ENCODE measurements at regions not wholly inside any gene's neighbourhood (a gene's known extent, or its start where the extent isn't known, plus 50 kb on each side); places are given as distances from the start of the nearest gene placed in this dataset.

GRCh38 chr5:74079971-74080556 is 454.1 kb downstream of the ARHGEF28 start:
- peaks cover 12% of the 10 kb centered on the region for H3K27me3 Mint-ChIP-seq
- no peak overlapping the region for H3K4me3 Mint-ChIP-seq
- H3K9me3 Mint-ChIP-seq (ENCODE audit: low read depth) = no peaks in the 10 kb centered on the region
- no peaks in the 10 kb centered on the region for H3K4me1 Mint-ChIP-seq
- no peak overlapping the region for H3K27ac Mint-ChIP-seq
- no peak for ATAC-seq
- DNase-seq = no peak
- no peaks in the 10 kb centered on the region for H3K36me3 Mint-ChIP-seq
- CTCF ChIA-PET = no interaction called here

GRCh38 chr5:74075501-74076484 is 449.8 kb downstream of the ARHGEF28 start:
- no peak overlapping the region for H3K27ac Mint-ChIP-seq
- no peaks in the 10 kb centered on the region for H3K36me3 Mint-ChIP-seq
- no peaks in the 10 kb centered on the region for H3K9me3 Mint-ChIP-seq (ENCODE audit: low read depth)
- peaks cover 19% of the 10 kb centered on the region for H3K27me3 Mint-ChIP-seq
- H3K4me1 Mint-ChIP-seq = no peaks in the 10 kb centered on the region
- DNase-seq = no peak
- CTCF ChIA-PET = no interaction called here
- H3K4me3 Mint-ChIP-seq = no peak overlapping the region
- ATAC-seq = no peak

GRCh38 chr5:74074111-74074510 is 448.1 kb downstream of the ARHGEF28 start:
- CTCF ChIA-PET = no interaction called here

GRCh38 chr5:74073257-74073656 is 447.3 kb downstream of the ARHGEF28 start:
- H3K27ac Mint-ChIP-seq = no peak overlapping the region
- H3K36me3 Mint-ChIP-seq = no peaks in the 10 kb centered on the region
- DNase-seq = no peak
- H3K27me3 Mint-ChIP-seq = peaks cover 19% of the 10 kb centered on the region
- ATAC-seq = no peak
- no peaks in the 10 kb centered on the region for H3K9me3 Mint-ChIP-seq (ENCODE audit: low read depth)
- CTCF ChIA-PET = no interaction called here
- no peaks in the 10 kb centered on the region for H3K4me1 Mint-ChIP-seq
- no peak overlapping the region for H3K4me3 Mint-ChIP-seq

More at GRCh38 chr5:74074111-74074510, 448.1 kb downstream of the ARHGEF28 start:
- DNase-seq (no peak), ATAC-seq (no peak)
- no peaks in the 10 kb centered on the region for H3K9me3 Mint-ChIP-seq (ENCODE audit: low read depth)
- H3K36me3 Mint-ChIP-seq = no peaks in the 10 kb centered on the region
- H3K4me3 Mint-ChIP-seq = no peak overlapping the region
- H3K4me1 Mint-ChIP-seq = no peaks in the 10 kb centered on the region
- H3K27me3 Mint-ChIP-seq = peaks cover 19% of the 10 kb centered on the region
- no peak overlapping the region for H3K27ac Mint-ChIP-seq

- no peak for ATAC-seq
These were observed 446.6 kb downstream of the ARHGEF28 start for GRCh38 chr5:74072646-74073045.

GRCh38 chr5:74070766-74071165 is 444.8 kb downstream of the ARHGEF28 start:
- CTCF ChIA-PET = no interaction called here
- no peaks in the 10 kb centered on the region for H3K4me1 Mint-ChIP-seq
- no peak overlapping the region for H3K27ac Mint-ChIP-seq
- H3K9me3 Mint-ChIP-seq (ENCODE audit: low read depth) = no peaks in the 10 kb centered on the region
- ATAC-seq (no peak), DNase-seq (no peak)
- no peak overlapping the region for H3K4me3 Mint-ChIP-seq
- H3K36me3 Mint-ChIP-seq = no peaks in the 10 kb centered on the region
- peaks cover 11% of the 10 kb centered on the region for H3K27me3 Mint-ChIP-seq

More at GRCh38 chr5:74072646-74073045, 446.6 kb downstream of the ARHGEF28 start:
- Mint-ChIP-seq H3K4me1 (no peaks in the 10 kb centered on the region), H3K27me3 (peaks cover 16% of the 10 kb centered on the region), H3K27ac (no peak overlapping the region), H3K4me3 (no peak overlapping the region), H3K9me3 (ENCODE audit: low read depth) (no peaks in the 10 kb centered on the region), H3K36me3 (no peaks in the 10 kb centered on the region)
- CTCF ChIA-PET = no interaction called here
- no peak for DNase-seq

- CTCF ChIA-PET = no interaction called here
These were observed 443.7 kb downstream of the ARHGEF28 start for GRCh38 chr5:74069741-74070140.

GRCh38 chr5:74067748-74068541 is 441.9 kb downstream of the ARHGEF28 start:
- H3K4me1 Mint-ChIP-seq = no peaks in the 10 kb centered on the region
- H3K36me3 Mint-ChIP-seq = no peaks in the 10 kb centered on the region
- CTCF ChIA-PET = no interaction called here
- ATAC-seq (no peak), DNase-seq (no peak)
- no peaks in the 10 kb centered on the region for H3K9me3 Mint-ChIP-seq (ENCODE audit: low read depth)
- peaks cover 7% of the 10 kb centered on the region for H3K27me3 Mint-ChIP-seq
- no peak overlapping the region for H3K4me3 Mint-ChIP-seq
- H3K27ac Mint-ChIP-seq = no peak overlapping the region

More at GRCh38 chr5:74069741-74070140, 443.7 kb downstream of the ARHGEF28 start:
- H3K36me3 Mint-ChIP-seq = no peaks in the 10 kb centered on the region
- H3K27me3 Mint-ChIP-seq = peaks cover 7% of the 10 kb centered on the region
- no peaks in the 10 kb centered on the region for H3K4me1 Mint-ChIP-seq
- H3K4me3 Mint-ChIP-seq = no peak overlapping the region
- no peaks in the 10 kb centered on the region for H3K9me3 Mint-ChIP-seq (ENCODE audit: low read depth)
- no peak for DNase-seq
- H3K27ac Mint-ChIP-seq = no peak overlapping the region
- no peak for ATAC-seq

GRCh38 chr5:74064911-74065310 is 438.9 kb downstream of the ARHGEF28 start:
- no peaks in the 10 kb centered on the region for H3K9me3 Mint-ChIP-seq (ENCODE audit: low read depth)
- no peaks in the 10 kb centered on the region for H3K36me3 Mint-ChIP-seq
- no peak overlapping the region for H3K27ac Mint-ChIP-seq
- CTCF ChIA-PET = no interaction called here
- H3K27me3 Mint-ChIP-seq = no peaks in the 10 kb centered on the region
- no peak overlapping the region for H3K4me3 Mint-ChIP-seq
- H3K4me1 Mint-ChIP-seq = no peaks in the 10 kb centered on the region
- ATAC-seq (no peak), DNase-seq (no peak)

- Mint-ChIP-seq H3K4me1 (no peaks in the 10 kb centered on the region), H3K27me3 (no peaks in the 10 kb centered on the region), H3K36me3 (no peaks in the 10 kb centered on the region), H3K27ac (no peak overlapping the region), H3K4me3 (no peak overlapping the region), H3K9me3 (ENCODE audit: low read depth) (no peaks in the 10 kb centered on the region)
- no peak for DNase-seq
- ATAC-seq = no peak
- CTCF ChIA-PET = no interaction called here
These were observed 438.2 kb downstream of the ARHGEF28 start for GRCh38 chr5:74064225-74064624.

GRCh38 chr5:74063821-74064220 is 437.8 kb downstream of the ARHGEF28 start:
- no peak for ATAC-seq
- Mint-ChIP-seq H3K27me3 (no peaks in the 10 kb centered on the region), H3K36me3 (no peaks in the 10 kb centered on the region), H3K27ac (no peak overlapping the region), H3K4me1 (no peaks in the 10 kb centered on the region), H3K4me3 (no peak overlapping the region), H3K9me3 (ENCODE audit: low read depth) (no peaks in the 10 kb centered on the region)
- CTCF ChIA-PET = no interaction called here
- no peak for DNase-seq

GRCh38 chr5:74063346-74063745 is 437.4 kb downstream of the ARHGEF28 start:
- DNase-seq = no peak
- ATAC-seq = no peak
- Mint-ChIP-seq H3K9me3 (ENCODE audit: low read depth) (no peaks in the 10 kb centered on the region), H3K27me3 (no peaks in the 10 kb centered on the region), H3K27ac (no peak overlapping the region), H3K36me3 (no peaks in the 10 kb centered on the region), H3K4me1 (no peaks in the 10 kb centered on the region), H3K4me3 (no peak overlapping the region)
- CTCF ChIA-PET = no interaction called here

GRCh38 chr5:74061292-74061691 is 435.3 kb downstream of the ARHGEF28 start:
- no peaks in the 10 kb centered on the region for H3K27me3 Mint-ChIP-seq
- no peak for DNase-seq
- H3K4me3 Mint-ChIP-seq = no peak overlapping the region
- CTCF ChIA-PET = no interaction called here
- ATAC-seq = no peak
- H3K27ac Mint-ChIP-seq = no peak overlapping the region
- H3K36me3 Mint-ChIP-seq = no peaks in the 10 kb centered on the region
- no peaks in the 10 kb centered on the region for H3K9me3 Mint-ChIP-seq (ENCODE audit: low read depth)
- H3K4me1 Mint-ChIP-seq = no peaks in the 10 kb centered on the region

Data from activated CD8-positive, alpha-beta memory T cell treated with anti-CD3 and anti-CD28 coated beads, Interleukin-2, amount 10 ng/mL, durations not matched to agents 7 days and 5 days (primary cell).